ENCODE measurements at regions not wholly inside any gene's neighbourhood (a gene's known extent, or its start where the extent isn't known, plus 50 kb on each side); places are given as distances from the start of the nearest gene placed in this dataset.
A peak's percentile ranks its signal among the peaks of the same experiment; 100 is the strongest.
"Not testable (repeated sequence)": the region's sequence is repeated elsewhere in the genome, so short reads cannot be mapped to it uniquely, and the experiment has no call there.

DNA sequence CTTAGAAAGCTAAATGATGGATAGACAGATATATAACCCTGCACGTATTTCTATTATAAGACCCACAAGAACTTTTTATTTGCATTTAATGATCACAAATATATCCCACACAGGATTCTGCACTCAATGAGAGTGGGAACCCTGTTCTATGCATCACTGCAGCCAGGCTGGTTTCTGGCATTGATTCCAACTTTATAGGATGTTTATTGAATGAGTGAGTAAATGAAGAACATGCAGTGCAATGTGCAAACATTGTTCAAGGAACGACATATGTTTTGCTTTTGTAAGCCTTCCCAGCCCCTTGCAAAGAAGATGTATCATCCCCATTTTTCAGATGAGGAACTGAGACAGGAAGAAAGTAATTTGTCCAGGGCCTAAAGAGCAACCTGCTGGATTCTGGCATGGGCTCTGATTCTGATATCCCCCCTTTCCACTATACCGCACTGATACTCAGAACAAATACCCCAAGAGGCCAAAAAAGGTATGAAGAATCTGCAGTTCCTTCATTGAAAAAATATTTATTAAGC lies 246.3 kb downstream of the LACC1 start:
- peak; percentile 28 for DNase-seq (ENCODE audit: low read depth)

DNA sequence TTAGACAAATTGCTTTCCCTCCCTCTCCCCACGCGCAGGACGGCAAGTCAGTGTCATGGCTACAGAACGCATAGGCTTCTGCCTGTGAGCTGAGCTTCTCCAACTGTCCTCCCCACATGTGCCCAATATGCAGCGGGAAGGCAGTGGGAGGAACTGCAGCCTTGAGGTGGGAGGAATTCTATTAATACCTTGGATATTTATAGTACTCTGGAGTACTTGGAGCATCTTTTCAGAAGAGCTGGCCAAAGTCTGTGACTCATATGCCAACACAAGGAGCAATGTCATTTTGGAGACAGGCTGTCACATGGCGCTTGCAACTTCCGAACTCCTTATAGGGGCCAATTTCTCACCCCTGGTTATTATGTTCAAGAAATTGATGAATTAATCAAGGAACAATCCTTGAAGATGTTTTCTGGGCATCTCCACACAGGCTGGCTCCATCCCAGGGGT lies 245.0 kb upstream of the SERP2 start:
- DNase-seq (ENCODE audit: low read depth) = peak; percentile 13

DNA sequence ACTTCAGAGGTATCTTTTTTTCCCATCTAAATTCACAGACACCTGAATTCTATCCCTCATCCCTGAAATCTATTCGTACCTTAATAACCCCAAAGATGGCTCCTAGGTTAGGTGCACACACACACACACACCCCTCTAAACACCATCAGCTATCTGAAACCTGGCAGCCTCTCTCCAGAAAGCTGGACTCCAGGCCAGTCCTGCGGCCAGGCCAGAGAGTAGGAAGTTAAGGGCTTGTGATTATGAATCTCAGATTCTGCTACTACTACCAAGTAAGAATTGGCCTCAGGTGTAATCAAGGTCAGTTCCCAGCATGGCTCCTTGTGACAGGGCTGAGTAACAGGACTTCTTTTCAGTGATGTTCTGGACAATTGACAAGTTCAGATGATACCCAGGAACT lies 244.2 kb upstream of the SERP2 start:
- no peak for DNase-seq (ENCODE audit: low read depth)

DNA sequence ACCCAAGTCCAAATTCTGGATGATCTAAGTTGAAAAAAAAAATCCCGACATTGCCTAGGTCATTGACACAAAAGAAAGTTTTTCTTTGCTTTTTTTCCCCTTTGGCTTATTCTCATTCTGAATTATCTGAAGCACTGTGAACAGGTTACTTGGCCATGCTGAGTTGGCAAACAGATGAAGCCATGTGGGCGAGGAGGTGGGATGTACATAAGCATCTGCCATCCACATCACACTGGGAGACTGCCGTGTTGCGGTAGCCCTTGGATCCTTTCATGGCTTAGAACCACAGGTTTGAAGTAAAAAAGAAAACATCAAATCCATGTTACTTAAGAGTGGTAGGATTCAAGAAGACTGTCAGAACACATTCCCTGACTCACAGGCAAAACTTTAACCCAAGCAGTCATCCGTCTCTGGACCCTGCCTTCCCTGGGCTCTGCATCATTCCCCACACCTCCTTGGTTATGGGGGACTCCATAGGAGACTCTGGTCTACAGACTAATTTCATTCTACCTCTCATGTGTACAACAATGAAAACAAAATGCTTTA lies 242.5 kb upstream of the SERP2 start:
- no peak for DNase-seq (ENCODE audit: low read depth)

DNA sequence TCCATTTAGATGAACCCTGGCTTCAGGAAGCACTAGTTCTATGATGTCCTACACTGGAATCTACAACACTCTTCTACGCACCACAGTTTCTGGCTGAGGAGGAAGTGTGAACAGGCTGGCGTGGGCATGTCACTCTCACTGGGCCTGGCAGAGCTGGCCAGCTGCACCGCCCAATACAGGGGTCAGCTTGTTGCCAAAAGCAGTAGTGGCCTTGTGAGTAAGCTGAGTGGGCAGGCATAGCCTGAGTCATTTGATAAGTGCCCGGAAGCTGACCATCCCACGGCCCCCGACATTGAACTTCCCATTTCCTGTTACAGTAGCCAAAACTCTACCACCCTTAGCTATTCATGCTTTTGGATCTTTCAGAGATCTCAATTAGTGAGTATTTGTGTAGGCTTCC lies 240.9 kb upstream of the SERP2 start:
- peak; percentile 16 for DNase-seq (ENCODE audit: low read depth)

DNA sequence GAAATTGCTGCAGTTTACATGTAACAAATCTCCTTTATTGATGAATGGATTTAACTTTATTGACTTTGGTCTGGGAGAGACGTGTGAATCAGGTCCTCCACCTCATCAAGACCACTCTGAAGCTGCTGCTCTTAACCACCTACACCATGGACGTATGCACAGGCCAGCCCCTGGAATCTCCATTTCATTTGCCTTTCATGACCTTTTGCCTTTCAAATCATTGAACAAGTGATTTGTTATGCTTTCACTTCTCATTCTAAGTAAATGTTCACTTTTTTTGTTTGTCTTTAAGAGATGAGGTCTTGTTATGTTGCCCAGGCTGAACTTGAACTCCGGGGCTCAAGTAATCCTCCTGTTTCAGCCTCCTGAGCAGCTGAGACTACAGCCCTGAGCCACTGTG lies 240.0 kb upstream of the SERP2 start:
- DNase-seq (ENCODE audit: low read depth) = no peak

DNA sequence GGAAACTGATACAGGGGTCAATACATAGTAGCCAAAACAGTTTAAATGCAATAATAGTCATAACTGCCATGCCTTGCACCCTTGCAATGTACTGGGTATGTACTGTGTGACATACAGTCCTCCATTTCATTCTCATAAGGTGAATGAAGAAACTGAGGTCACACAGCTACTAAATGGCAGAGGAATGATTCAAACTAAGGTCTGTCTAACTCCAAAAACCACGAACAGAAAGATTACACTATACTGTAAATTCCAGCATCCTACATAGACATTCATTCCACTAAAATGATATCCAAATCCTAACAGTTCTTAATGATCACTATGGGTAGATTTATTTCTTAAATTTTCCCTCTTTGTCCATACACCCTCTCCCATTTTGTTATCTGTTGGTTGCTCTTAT lies 238.1 kb upstream of the SERP2 start:
- DNase-seq (ENCODE audit: low read depth) = no peak

DNA sequence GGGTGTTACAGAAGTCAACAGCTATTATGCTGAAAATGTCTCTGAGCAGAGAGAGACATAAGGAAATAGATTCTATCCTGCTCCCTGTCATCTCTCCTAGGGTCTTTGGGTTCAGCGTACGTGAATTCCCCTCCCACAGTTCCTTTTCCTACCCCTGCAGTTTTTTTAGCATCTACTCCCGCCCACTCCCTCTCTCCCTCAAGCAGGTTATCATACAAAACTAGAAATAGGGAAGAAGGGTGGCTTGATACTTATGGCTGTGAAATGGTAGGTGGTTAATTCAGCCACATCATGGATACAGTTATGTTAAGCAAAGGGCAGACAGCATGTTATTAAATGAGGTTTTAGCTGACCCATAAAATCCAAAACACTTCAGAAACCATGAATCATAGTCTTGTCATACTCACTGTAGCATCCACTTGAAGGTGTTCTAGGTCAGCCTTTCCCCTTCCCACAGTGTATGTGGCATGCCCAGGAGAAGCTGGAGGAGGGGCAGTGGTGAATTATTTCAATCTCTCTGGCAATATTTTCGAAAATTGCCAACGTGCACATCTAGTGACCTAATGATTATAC lies 236.8 kb upstream of the SERP2 start:
- no peak for DNase-seq (ENCODE audit: low read depth)

DNA sequence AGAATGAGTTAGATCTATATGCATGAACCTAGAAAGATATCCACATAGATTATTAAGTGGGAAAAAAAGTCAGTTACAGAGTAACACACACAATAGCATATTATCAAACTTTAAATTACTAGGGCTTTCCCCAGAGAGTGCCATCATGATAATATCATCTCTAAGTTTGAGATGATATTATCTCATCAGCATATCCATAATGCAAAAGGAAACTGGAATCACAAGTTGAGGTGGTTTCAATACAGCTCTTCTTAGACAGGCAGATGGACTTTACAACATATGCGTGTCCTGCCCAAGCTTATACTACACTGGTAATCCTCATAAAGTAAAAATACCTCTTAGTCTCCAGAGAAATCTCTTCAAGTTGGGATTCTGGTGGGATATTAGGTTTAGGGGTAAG lies 236.2 kb upstream of the SERP2 start:
- no peak for DNase-seq (ENCODE audit: low read depth)

DNA sequence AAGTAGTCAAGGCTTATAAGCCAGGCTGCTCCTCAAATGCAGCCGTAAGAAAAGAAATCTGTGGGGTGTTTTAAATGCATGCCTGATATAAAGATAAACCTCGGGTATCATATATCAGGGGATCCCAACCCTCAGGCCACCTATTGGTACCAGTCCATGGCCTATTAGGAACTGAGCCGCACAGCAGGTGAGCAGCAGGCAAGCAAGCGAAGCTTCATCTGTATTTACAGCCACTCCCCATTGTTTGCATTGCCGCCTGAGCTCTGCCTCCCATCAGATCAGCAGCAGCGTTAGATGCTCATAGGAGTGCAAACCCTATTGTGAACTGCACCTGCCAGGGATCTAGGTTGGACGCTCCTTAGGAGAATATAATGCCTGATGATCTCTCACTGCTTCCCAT lies 233.5 kb upstream of the SERP2 start:
- DNase-seq (ENCODE audit: low read depth) = no peak

DNA sequence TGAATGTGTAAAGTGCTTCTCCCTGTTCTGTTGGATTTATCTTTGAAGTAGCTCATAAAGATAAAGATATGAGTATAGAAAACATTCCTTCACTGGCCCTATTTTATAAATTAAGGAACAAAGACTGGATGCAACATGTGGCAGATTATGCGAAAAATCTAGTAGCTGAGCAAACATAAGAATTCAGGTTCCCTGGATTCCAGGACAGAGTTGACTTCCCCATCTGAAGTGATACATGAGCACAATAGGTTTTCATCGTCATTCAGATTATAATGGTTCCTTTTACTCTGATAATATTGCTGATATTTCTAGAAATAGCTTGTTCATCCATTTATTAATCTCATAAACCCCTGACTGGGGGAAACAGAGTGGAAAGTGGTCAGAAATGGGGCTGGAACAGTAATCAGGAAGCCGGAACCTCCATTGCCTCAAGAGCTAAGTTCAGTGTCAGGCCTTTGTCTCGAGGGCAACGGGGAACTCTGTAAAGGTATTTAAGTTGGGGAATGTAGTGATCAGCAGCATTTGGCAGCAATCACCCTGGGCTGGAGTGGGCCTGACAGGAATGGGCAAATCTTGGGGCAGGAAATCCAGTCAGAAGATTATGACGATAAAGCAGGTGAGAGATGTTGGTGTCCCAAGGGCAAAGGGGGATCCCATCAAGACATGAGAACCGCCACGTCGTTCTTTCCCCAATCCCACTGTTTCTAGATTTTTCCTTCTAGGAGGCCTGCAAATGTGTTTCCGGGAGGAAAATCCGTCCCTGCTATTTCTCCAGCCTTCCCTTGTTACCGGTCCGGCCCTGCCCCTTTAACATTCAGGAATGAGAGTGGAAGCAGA lies 232.5 kb upstream of the SERP2 start:
- no peak for DNase-seq (ENCODE audit: low read depth)

DNA sequence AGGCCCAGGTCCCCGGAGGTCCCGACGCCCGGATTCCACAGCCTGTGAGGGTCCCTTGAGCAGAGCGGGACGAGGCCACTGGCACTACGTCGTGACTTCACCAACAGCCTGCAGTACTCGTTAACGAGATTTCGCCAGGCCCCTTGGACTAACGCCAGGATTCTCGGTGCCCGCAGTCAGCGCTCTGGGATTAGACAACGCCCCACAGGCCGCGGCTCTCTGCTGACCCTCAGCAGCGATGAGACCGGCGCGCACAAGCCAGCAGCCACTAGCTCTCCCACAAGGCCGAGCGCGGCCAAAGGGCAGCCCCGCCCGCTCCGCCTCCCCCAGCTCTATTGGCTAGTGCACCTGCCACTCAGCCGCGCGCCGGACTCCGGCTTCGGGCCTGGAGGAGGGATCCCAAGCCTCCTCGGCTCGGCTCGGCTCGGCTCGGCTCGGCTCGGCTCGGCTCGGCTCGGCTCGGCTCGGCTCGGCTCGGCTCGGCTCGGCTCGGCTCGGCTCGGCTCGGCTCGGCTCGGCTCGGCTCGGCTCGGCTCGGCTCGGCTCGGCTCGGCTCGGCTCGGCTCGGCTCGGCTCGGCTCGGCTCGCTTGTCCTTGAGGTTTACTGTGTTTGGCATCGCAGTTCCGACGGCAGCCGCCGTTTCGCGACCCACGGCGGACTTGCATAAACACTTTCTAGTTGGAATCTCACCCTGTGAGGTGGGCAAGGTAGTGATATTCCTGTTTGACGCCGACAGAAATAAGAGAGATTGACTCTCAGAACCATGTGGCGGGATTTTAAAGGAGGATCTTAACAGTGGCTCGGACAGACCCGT lies 231.7 kb upstream of the SERP2 start:
- peak; percentile 98 for DNase-seq (ENCODE audit: low read depth)

DNA sequence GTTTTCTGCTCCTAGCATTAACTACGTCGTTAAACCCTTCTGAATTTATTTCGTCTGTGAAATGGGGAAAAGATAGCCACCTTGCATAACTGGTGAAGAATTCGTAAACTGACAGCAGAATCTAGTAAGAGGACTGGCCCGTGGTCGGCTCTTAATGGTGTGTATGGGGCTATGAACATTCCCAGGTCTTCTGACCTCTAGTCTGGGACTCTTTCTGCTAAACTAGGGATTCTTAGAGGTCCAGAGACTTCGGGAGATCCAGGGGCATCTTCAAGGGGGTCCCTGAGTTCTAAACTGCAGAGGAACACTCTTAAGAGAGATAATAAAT lies 231.1 kb upstream of the SERP2 start:
- no peak for DNase-seq (ENCODE audit: low read depth)

DNA sequence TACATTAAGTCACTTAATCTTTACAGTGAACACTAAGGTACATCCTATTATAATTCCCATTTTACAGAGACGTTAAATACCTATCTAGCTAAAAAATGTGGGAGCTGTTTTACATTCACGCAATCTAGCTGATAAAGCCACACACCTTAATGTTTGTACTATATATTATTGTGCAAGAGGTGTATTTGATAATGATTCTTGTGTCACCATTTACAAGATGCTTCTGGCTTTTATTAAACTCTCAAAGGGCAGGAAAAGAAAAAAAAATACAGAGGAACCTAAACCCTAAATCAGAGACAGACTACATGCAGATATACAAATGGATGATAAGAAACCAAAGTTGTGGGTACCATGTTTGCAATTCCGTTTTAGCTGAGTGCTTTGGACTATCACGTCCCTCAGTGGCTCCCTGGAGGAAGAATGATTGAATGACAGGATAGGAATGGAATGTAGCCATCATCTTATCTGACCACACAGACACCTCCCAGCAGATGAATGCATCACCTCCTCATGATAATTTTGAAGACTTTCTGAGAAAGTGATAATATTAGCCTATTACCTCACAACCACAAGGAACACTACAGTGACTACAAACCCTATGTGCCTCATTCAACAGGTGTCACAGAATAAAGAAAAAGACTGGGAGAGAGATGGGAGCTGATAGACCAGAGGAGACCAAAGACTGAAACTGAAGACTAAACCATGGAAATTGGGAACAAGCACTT lies 230.5 kb upstream of the SERP2 start:
- DNase-seq (ENCODE audit: low read depth) = no peak

DNA sequence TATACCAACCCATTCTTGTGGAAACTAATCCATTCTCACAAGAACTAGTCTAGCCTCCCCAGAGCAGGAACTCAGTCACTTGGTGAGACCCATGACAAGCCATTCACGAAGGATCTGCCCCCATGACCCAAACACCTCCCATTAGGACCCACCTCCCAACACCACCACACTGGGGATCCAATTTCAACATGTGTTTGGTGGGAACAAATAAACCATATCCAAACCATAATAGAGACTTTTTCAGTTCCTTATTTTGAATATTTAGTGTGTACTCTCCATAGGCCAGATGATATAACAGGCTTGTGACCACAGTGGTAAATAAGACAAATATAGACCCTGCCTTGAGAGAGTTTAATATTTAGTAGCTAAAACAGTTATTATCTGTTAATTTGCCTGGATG lies 227.5 kb upstream of the SERP2 start:
- no peak for DNase-seq (ENCODE audit: low read depth)

DNA sequence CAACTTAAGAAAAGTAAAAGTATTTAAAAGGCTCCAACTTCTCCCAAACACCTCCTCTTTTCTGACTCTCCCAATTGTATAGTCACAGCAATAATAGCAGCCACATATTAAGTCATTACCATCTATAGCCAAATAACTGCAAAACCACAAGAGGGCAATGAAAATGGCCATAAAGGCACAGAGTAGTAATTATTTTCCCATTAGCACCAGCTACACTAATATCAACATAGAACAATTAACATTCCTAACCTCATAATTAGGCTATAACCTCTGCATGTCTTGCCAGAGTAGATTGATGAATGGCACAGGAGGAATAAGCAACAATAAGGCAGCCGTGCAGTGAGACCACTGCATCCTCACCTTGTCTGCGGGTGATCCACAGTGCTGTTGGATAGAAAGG lies 226.4 kb upstream of the SERP2 start:
- DNase-seq (ENCODE audit: low read depth) = no peak

DNA sequence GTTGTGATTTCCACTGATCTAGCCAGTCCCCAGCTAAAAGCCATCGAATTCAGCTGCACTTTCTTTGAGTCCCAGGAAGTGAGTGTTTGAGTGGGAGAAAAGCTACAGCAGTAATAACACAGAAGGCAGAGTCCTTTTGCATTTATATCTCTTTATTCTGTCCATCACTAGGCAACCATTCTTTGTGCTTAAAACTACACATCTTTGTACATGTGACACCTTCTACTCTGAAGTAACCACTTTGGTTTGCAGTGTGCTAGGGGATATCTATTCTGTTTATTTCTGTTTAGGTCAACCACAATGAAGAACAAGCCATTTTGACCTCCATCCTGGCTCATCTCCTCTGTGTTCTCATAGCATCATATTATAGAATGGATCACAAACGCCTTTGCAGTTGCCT lies 226.0 kb upstream of the SERP2 start:
- DNase-seq (ENCODE audit: low read depth) = no peak

DNA sequence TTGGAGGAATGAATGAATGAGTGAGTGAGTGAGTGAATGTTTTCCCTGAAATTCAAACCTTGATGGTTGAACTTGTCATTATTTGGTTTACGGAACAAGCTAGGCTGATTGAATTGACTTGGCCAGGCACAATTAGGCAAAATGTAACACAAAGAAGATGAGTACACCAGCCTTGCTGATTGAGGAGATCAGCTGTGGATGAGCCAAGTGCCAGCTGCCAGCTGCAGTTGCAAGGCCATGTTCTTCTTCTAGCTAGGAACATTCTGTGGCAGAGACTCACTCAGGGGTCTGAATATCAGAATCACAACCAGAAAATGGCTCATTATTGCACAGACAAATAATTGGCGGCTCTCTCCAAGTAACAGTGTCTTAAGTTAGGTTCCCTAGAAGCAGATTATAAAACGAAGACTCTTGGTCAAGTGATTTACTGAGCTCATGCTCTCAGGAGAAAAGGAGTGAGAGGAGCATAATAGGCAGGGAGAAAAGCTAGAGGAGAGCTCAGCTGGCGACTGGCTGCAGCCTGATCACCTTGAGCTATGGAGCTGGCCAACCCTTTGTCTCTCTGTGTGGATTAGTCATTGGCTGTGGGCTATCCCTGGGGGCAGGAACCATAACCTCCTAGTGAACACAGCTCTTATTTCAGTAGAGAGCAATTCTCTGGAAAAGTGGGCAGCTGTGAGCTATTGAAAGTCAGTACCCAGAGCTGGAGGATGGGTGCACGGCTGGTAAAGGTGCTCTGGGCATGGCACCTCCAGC lies 225.3 kb upstream of the SERP2 start:
- DNase-seq (ENCODE audit: low read depth) = no peak

DNA sequence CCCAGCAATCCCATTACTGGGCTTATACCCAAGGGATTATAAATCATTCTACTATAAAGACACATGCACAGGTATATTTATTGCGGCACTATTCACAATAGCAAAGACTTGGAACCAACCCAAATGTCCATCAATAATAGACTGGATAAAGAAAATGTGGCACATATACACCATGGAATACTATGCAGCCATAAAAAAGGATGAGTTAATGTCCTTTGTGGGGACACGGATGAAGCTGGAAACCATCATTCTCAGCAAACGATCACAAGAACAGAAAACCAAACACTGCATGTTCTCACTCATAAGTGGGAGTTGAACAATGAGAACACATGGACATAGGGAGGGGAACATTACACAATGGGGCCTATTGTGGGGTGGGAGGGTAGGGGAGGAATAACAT lies 224.4 kb upstream of the SERP2 start:
- DNase-seq (ENCODE audit: low read depth) = not testable (repeated sequence)

DNA sequence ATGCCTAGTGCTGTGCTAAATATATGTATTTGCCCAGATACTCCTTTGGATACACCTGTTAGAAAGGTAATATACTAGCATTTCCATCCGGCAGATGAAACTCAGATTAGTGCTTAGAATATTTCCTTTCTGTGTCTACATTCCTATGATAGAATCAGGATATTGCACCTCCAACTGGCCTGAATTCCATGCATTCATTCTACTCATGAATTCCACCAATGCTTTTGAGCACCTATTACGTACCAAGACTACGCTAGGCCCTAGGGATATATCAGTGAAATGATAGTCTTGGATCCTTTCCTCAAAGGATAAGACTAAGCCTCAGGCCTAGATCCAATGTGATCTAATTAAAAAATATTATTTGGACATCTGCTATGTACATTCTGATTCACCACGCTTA lies 223.8 kb upstream of the SERP2 start:
- no peak for DNase-seq (ENCODE audit: low read depth)

DNA sequence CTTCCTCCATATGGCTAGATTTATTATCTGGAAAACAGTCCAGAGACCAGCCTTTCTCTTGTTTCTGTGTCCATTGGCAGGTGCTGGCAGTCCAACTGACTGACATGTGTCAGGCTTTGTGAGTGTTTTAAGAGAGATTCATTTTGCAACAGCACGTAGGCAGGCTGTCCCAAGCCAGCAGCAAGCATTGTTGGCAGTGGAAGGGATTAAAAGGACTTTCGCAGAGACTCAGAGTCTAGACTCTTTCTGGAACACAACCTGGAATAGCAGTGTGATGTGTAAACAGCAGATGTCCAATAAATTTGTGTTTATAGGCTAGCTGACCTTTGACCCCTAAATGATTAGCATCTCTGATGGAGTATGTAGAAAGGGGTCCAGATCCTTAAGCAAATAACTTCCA lies 222.2 kb upstream of the SERP2 start:
- DNase-seq (ENCODE audit: low read depth) = no peak

All from fibroblast of gingiva (primary cell).